OCI-LY1 (cell line): ENCODE measurements at regions not wholly inside any gene's neighbourhood (a gene's known extent, or its start where the extent isn't known, plus 50 kb on each side); places are given as distances from the start of the nearest gene placed in this dataset.
"Not testable (repeated sequence)": the region's sequence is repeated elsewhere in the genome, so short reads cannot be mapped to it uniquely, and the experiment has no call there.

Source experiments
- H2AFZ ChIP-seq: fragments of 200-600 bp; sonication (generic), shearing (Covaris generic); 2 replicates; pipeline ENCODE4 v1.6.0; 2014; ENCODE audit warnings: antibody characterized with exemption, mild to moderate bottlenecking, low read length
- H3F3A ChIP-seq: fragments of 200-600 bp; sonication (generic), shearing (Covaris generic); 2 replicates; pipeline ENCODE4 v1.6.0; 2014; ENCODE audit warnings: mild to moderate bottlenecking, antibody characterized with exemption, low read length, moderate library complexity; ENCODE audit not compliant: insufficient read depth
- H3K27ac ChIP-seq: fragments of 200-600 bp; sonication (generic); 2 replicates; pipeline ENCODE4 v1.5.1; 2014; ENCODE audit warnings: low read length, mixed run types, mild to moderate bottlenecking, low read depth; ENCODE audit not compliant: poor library complexity, severe bottlenecking
- H3K27me3 ChIP-seq: fragments of 200-600 bp; sonication (generic); 2 replicates; pipeline ENCODE4 v1.6.0; 2014; ENCODE audit warnings: antibody characterized with exemption, mild to moderate bottlenecking, low read length, moderate library complexity; ENCODE audit not compliant: insufficient read depth
- H3K36me3 ChIP-seq: fragments of 200-600 bp; sonication (generic); 2 replicates; pipeline ENCODE4 v1.6.1; 2014; ENCODE audit warnings: mild to moderate bottlenecking, antibody characterized with exemption, low read length, moderate library complexity, mixed read lengths; ENCODE audit not compliant: insufficient read depth
- H3K4me1 ChIP-seq: fragments of 200-600 bp; sonication (generic); 2 replicates; pipeline ENCODE4 v1.5.1; 2014; ENCODE audit warnings: mild to moderate bottlenecking, low read length, moderate library complexity; ENCODE audit not compliant: insufficient read depth, severe bottlenecking
- H3K4me2 ChIP-seq: fragments of 200-600 bp; sonication (generic), shearing (Covaris generic); 2 replicates; pipeline ENCODE4 v1.6.1; 2014; ENCODE audit warnings: low read length
- H3K4me3 ChIP-seq: fragments of 200-600 bp; sonication (generic); 2 replicates; pipeline ENCODE4 v1.5.1; 2014; ENCODE audit warnings: low read length, low read depth, mild to moderate bottlenecking, mixed read lengths; ENCODE audit not compliant: poor library complexity, severe bottlenecking
- H3K79me2 ChIP-seq: fragments of 200-600 bp; shearing (Covaris generic); 2 replicates; pipeline ENCODE4 v1.6.1; 2016; ENCODE audit warnings: mixed run types, low read length, mixed read lengths; ENCODE audit not compliant: insufficient read depth
- H3K9ac ChIP-seq: fragments of 200-600 bp; sonication (generic), shearing (Covaris generic); 2 replicates; pipeline ENCODE4 v1.6.1; 2014; ENCODE audit warnings: mild to moderate bottlenecking, low read length, mixed read lengths
- H3K9me2 ChIP-seq: fragments of 200-600 bp; sonication (generic), shearing (Covaris generic); 2 replicates; pipeline ENCODE4 v1.6.1; 2014; ENCODE audit warnings: low read depth, mild to moderate bottlenecking, low read length, mixed read lengths
- H3K9me3 ChIP-seq: fragments of 200-600 bp; shearing (Covaris generic); 2 replicates; pipeline ENCODE4 v1.6.1; 2014; ENCODE audit warnings: low read length, mixed read lengths
- H4K20me1 ChIP-seq: fragments of 200-600 bp; sonication (generic), shearing (Covaris generic); 2 replicates; pipeline ENCODE4 v1.6.0; 2016; ENCODE audit warnings: mild to moderate bottlenecking, low read length; ENCODE audit not compliant: insufficient read depth
- TF ChIP-seq, protein P1 (sequence below): fragments of 200-600 bp; sonication (generic), shearing (Covaris generic); IDR thresholded peaks from 2 replicates; pipeline ENCODE4 v1.5.1; 2017; ENCODE audit warnings: mild to moderate bottlenecking, antibody characterized with exemption, low read length, moderate library complexity, mixed read lengths

DNA sequence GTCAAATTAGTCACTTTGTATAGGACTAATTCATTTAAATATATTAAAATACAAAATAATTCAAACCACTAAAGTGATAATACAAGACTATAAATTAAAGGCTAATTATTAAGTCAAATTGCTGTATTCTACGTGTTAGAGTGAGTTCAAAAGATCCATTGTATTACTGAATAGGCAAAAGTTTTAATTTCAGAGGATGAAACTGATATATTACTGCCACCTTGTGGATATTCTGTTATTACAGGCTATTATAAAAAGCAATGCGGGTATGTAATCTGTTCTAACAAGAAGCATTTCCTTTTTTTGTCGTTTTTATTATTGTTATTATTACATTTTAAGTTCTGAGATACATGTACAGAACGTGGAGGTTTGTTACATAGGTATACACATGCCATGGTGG is 66.7 kb upstream of the XKR3 start:
- H3K4me2 ChIP-seq, H3K36me3 ChIP-seq, H3F3A ChIP-seq, H3K9me3 ChIP-seq, H3K27ac ChIP-seq, H3K4me3 ChIP-seq, H3K9ac ChIP-seq, H4K20me1 ChIP-seq, H3K4me1 ChIP-seq, H3K79me2 ChIP-seq, H2AFZ ChIP-seq, H3K27me3 ChIP-seq, H3K9me2 ChIP-seq: not testable (repeated sequence)
- TF ChIP-seq, protein P1, sequence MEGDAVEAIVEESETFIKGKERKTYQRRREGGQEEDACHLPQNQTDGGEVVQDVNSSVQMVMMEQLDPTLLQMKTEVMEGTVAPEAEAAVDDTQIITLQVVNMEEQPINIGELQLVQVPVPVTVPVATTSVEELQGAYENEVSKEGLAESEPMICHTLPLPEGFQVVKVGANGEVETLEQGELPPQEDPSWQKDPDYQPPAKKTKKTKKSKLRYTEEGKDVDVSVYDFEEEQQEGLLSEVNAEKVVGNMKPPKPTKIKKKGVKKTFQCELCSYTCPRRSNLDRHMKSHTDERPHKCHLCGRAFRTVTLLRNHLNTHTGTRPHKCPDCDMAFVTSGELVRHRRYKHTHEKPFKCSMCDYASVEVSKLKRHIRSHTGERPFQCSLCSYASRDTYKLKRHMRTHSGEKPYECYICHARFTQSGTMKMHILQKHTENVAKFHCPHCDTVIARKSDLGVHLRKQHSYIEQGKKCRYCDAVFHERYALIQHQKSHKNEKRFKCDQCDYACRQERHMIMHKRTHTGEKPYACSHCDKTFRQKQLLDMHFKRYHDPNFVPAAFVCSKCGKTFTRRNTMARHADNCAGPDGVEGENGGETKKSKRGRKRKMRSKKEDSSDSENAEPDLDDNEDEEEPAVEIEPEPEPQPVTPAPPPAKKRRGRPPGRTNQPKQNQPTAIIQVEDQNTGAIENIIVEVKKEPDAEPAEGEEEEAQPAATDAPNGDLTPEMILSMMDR: peak; percentile 6; the same call in 1 of the 2 replicates

DNA sequence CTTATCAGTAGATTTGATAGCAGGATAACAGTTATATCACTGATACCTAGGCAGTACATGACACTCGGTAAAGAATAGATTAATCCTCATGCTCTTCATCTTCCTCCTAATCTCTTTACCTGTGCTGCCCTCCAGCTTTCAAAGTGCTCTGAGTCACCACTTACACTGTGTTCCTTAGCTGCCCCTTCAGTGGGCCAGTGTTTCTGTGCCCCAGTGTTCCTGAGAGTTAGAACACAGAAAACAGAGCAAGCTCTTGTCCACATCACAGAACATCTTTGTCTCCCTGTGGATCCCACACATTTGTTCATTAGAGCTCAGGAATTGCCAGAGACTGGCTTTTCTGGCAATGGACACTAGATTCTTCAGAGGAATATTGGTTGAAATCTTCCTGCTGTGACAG is 51.1 kb upstream of the XKR3 start:
- H3K9me2 ChIP-seq, H3K36me3 ChIP-seq, H3K9ac ChIP-seq, H4K20me1 ChIP-seq, H3K4me3 ChIP-seq, H3K4me1 ChIP-seq, H3K27me3 ChIP-seq, H3F3A ChIP-seq, H3K9me3 ChIP-seq, H2AFZ ChIP-seq, H3K4me2 ChIP-seq, H3K79me2 ChIP-seq, H3K27ac ChIP-seq: not testable (repeated sequence)
